ENCODE measurements at regions not wholly inside any gene's neighbourhood (a gene's known extent, or its start where the extent isn't known, plus 50 kb on each side); places are given as distances from the start of the nearest gene placed in this dataset.

- Mint-ChIP-seq H3K27me3 (ENCODE audit: low read depth) (no peaks in the 10 kb centered on the region), H3K36me3 (no peaks in the 10 kb centered on the region), H3K9me3 (no peaks in the 10 kb centered on the region), H3K4me3 (no peak overlapping the region), H3K27ac (no peak overlapping the region), H3K4me1 (peaks cover 4% of the 10 kb centered on the region)
- no peak for DNase-seq (ENCODE audit: low spot score)
- POLR2A ChIA-PET: no interaction called here
- ATAC-seq: no peak
- CTCF ChIA-PET: no interaction called here
- no peak for TF ChIP-seq NR3C1 (CRISPR knock-in tag; conservative IDR thresholded peaks at IDR 0.05; ENCODE audit: low read depth)
- TF ChIP-seq ZNF317 (CRISPR knock-in tag; IDR thresholded peaks at IDR 0.05; ENCODE audit: borderline replicate concordance, low read depth): no peak
- TF ChIP-seq ATF6 (CRISPR knock-in tag; IDR thresholded peaks at IDR 0.05): no peak
- TF ChIP-seq TCF7 (CRISPR knock-in tag; IDR thresholded peaks at IDR 0.05; ENCODE audit: low read depth): no peak
- no peak for TF ChIP-seq FOXK1 (CRISPR knock-in tag; IDR thresholded peaks at IDR 0.05)
- TF ChIP-seq, protein P1, sequence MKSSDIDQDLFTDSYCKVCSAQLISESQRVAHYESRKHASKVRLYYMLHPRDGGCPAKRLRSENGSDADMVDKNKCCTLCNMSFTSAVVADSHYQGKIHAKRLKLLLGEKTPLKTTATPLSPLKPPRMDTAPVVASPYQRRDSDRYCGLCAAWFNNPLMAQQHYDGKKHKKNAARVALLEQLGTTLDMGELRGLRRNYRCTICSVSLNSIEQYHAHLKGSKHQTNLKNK (CRISPR knock-in tag; IDR thresholded peaks at IDR 0.05): no peak
- TF ChIP-seq ATF1 (CRISPR knock-in tag; IDR thresholded peaks at IDR 0.05): no peak
- no peak for TF ChIP-seq ZNF416 (CRISPR knock-in tag; IDR thresholded peaks at IDR 0.05)
- TF ChIP-seq CBFB (CRISPR knock-in tag; IDR thresholded peaks at IDR 0.05; ENCODE audit: low read depth): no peak
- TF ChIP-seq JAZF1 (CRISPR knock-in tag; IDR thresholded peaks at IDR 0.05): no peak
Observed at GRCh38 chr2:215657844-215658243, 222.0 kb upstream of the FN1 start.

GRCh38 chr2:215654148-215654819 is 218.4 kb upstream of the FN1 start:
- no peak for DNase-seq (ENCODE audit: low spot score)
- H3K9me3 Mint-ChIP-seq: peaks cover 5% of the 10 kb centered on the region; the same call in 1 of the 2 replicates
- H3K36me3 Mint-ChIP-seq: no peaks in the 10 kb centered on the region
- H3K27ac Mint-ChIP-seq: no peak overlapping the region
- peaks cover 4% of the 10 kb centered on the region for H3K4me1 Mint-ChIP-seq
- ChIA-PET POLR2A (no interaction called here), CTCF (interaction anchor here (0.8 kb wide), 1 partner anchor 174 kb away, joined by 4 read pairs; no protein-coding TSS in a partner anchor)
- no peaks in the 10 kb centered on the region for H3K27me3 Mint-ChIP-seq (ENCODE audit: low read depth)
- no peak for ATAC-seq
- no peak overlapping the region for H3K4me3 Mint-ChIP-seq
- no peak for TF ChIP-seq ZNF317 (CRISPR knock-in tag; IDR thresholded peaks at IDR 0.05; ENCODE audit: borderline replicate concordance, low read depth)
- no peak for TF ChIP-seq ZNF232 (CRISPR knock-in tag; IDR thresholded peaks at IDR 0.05)
- no peak for TF ChIP-seq HMGXB4 (CRISPR knock-in tag; IDR thresholded peaks at IDR 0.05)
- no peak for TF ChIP-seq E2F5 (CRISPR knock-in tag; IDR thresholded peaks at IDR 0.05)
- TF ChIP-seq, protein P2, sequence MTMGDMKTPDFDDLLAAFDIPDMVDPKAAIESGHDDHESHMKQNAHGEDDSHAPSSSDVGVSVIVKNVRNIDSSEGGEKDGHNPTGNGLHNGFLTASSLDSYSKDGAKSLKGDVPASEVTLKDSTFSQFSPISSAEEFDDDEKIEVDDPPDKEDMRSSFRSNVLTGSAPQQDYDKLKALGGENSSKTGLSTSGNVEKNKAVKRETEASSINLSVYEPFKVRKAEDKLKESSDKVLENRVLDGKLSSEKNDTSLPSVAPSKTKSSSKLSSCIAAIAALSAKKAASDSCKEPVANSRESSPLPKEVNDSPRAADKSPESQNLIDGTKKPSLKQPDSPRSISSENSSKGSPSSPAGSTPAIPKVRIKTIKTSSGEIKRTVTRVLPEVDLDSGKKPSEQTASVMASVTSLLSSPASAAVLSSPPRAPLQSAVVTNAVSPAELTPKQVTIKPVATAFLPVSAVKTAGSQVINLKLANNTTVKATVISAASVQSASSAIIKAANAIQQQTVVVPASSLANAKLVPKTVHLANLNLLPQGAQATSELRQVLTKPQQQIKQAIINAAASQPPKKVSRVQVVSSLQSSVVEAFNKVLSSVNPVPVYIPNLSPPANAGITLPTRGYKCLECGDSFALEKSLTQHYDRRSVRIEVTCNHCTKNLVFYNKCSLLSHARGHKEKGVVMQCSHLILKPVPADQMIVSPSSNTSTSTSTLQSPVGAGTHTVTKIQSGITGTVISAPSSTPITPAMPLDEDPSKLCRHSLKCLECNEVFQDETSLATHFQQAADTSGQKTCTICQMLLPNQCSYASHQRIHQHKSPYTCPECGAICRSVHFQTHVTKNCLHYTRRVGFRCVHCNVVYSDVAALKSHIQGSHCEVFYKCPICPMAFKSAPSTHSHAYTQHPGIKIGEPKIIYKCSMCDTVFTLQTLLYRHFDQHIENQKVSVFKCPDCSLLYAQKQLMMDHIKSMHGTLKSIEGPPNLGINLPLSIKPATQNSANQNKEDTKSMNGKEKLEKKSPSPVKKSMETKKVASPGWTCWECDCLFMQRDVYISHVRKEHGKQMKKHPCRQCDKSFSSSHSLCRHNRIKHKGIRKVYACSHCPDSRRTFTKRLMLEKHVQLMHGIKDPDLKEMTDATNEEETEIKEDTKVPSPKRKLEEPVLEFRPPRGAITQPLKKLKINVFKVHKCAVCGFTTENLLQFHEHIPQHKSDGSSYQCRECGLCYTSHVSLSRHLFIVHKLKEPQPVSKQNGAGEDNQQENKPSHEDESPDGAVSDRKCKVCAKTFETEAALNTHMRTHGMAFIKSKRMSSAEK (CRISPR knock-in tag; IDR thresholded peaks at IDR 0.05; ENCODE audit: borderline replicate concordance): no peak
- no peak for TF ChIP-seq E2F4 (CRISPR knock-in tag; IDR thresholded peaks at IDR 0.05; ENCODE audit: borderline replicate concordance, low read depth)
- TF ChIP-seq, protein P3, sequence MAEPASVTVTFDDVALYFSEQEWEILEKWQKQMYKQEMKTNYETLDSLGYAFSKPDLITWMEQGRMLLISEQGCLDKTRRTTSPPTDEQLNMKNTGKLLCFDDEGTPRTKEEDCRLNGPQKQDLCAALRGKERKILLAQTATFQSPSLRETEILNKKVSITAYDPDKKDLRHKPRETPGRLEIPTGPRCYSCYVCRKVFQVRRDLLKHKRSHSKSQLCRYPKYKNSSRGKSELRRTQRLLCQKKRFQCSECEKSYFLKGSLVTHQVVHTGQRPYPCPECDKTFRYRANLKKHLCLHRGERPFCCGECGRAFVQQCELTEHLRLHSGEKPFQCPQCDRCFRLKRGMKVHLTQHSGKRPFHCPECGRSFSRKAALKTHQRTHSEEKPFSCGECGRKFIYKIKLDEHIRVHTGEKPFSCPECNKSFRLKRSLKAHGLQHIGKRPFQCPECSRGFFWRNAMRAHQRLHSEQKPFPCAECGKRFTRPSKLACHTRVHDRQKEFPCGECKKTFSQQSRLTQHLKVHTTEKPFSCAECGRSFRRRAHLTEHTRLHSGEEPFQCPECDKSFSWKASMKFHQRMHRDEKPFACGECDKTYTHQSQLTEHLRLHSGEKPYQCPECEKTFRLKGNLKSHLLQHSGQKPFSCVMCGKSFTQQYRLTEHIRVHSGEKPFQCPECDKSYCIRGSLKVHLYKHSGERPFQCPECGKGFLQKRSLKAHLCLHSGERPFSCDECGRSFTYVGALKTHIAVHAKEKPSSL (CRISPR knock-in tag; conservative IDR thresholded peaks at IDR 0.05): no peak
- no peak for TF ChIP-seq ZNF416 (CRISPR knock-in tag; IDR thresholded peaks at IDR 0.05)
- TF ChIP-seq, protein P4, sequence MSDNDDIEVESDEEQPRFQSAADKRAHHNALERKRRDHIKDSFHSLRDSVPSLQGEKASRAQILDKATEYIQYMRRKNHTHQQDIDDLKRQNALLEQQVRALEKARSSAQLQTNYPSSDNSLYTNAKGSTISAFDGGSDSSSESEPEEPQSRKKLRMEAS (CRISPR knock-in tag; IDR thresholded peaks at IDR 0.05): no peak
- TF ChIP-seq, protein P5, sequence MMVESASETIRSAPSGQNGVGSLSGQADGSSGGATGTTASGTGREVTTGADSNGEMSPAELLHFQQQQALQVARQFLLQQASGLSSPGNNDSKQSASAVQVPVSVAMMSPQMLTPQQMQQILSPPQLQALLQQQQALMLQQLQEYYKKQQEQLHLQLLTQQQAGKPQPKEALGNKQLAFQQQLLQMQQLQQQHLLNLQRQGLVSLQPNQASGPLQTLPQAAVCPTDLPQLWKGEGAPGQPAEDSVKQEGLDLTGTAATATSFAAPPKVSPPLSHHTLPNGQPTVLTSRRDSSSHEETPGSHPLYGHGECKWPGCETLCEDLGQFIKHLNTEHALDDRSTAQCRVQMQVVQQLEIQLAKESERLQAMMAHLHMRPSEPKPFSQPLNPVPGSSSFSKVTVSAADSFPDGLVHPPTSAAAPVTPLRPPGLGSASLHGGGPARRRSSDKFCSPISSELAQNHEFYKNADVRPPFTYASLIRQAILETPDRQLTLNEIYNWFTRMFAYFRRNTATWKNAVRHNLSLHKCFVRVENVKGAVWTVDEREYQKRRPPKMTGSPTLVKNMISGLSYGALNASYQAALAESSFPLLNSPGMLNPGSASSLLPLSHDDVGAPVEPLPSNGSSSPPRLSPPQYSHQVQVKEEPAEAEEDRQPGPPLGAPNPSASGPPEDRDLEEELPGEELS (CRISPR knock-in tag; IDR thresholded peaks at IDR 0.05): no peak
